BJ (cell line): ENCODE measurements at regions not wholly inside any gene's neighbourhood (a gene's known extent, or its start where the extent isn't known, plus 50 kb on each side); places are given as distances from the start of the nearest gene placed in this dataset.

ENCODE experiments used
- CTCF ChIA-PET: fragments of 350-600 bp; formaldehyde crosslinking; extraction: SDS; loops from one replicate; lab custom pipeline; 2021; ENCODE audit warnings: antibody characterized with exemption, inconsistent platforms; lab: Yijun Ruan, JAX
- POLR2A ChIA-PET: fragments of 300-600 bp; sonication (Branson Sonifier 250); formaldehyde crosslinking; extraction: SDS; loops from one replicate; lab custom pipeline; 2021; ENCODE audit warnings: antibody characterized with exemption; lab: Charles Lee
- DNase-seq: peaks from one replicate; pipeline ENCODE4 v3.0.0-alpha.2; 2011; ENCODE audit warnings: low read depth
- H3K27me3 ChIP-seq: 2 replicates; pipeline ENCODE4 v1.6.0; 2011; ENCODE audit warnings: low read length; ENCODE audit not compliant: control insufficient read depth, insufficient read depth
- H3K36me3 ChIP-seq: 2 replicates; pipeline ENCODE4 v1.5.1; 2011; ENCODE audit warnings: low read length; ENCODE audit not compliant: control insufficient read depth, insufficient read depth
- H3K4me3 ChIP-seq: 2 replicates; pipeline ENCODE4 v1.5.1; 2011; ENCODE audit warnings: low read depth, mild to moderate bottlenecking, control low read depth, low read length
- TF ChIP-seq, protein P1 (sequence below): IDR thresholded peaks from 2 replicates; pipeline ENCODE4 v1.5.1; 2011; ENCODE audit warnings: low read depth, mild to moderate bottlenecking, control low read depth, inconsistent platforms, low read length, moderate library complexity; ENCODE audit not compliant: insufficient read depth

GRCh38 chr6:40722553-40723258 lies 135.5 kb upstream of the LRFN2 start:
- POLR2A ChIA-PET = interaction anchor here (0.6 to 0.7 kb wide), 2 partner anchors 242 to 1016 kb away, joined by 3 to 8 read pairs; no protein-coding TSS in a partner anchor
- Histone ChIP-seq H3K4me3 (no peak overlapping the region), H3K27me3 (no peaks in the 10 kb centered on the region), H3K36me3 (no peaks in the 10 kb centered on the region)
- TF ChIP-seq, protein P1, sequence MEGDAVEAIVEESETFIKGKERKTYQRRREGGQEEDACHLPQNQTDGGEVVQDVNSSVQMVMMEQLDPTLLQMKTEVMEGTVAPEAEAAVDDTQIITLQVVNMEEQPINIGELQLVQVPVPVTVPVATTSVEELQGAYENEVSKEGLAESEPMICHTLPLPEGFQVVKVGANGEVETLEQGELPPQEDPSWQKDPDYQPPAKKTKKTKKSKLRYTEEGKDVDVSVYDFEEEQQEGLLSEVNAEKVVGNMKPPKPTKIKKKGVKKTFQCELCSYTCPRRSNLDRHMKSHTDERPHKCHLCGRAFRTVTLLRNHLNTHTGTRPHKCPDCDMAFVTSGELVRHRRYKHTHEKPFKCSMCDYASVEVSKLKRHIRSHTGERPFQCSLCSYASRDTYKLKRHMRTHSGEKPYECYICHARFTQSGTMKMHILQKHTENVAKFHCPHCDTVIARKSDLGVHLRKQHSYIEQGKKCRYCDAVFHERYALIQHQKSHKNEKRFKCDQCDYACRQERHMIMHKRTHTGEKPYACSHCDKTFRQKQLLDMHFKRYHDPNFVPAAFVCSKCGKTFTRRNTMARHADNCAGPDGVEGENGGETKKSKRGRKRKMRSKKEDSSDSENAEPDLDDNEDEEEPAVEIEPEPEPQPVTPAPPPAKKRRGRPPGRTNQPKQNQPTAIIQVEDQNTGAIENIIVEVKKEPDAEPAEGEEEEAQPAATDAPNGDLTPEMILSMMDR = no peak
- CTCF ChIA-PET = interaction anchor here (0.8 kb wide), 1 partner anchor 16 kb away, joined by 4 read pairs; no protein-coding TSS in a partner anchor
- no peak for DNase-seq

DNA sequence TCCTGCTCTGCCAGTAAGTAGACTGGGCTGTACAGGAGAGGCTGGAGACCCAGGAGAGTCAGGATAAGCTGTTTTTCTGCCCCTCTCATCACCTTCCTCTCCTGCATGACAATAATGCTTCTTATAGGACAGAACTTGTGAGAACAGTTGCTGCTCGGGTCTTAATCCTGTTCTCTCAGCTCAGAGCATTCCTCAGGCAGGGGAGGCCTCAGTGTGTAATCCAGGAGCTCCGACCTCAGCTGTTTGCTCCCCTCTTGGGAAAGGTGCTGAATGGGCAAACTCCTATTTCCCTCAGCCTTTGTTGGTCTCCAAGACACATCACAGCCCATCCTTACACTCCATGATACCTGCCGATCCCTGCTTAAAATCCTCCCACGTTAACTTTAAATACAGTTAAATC lies 134.9 kb upstream of the LRFN2 start:
- DNase-seq = no peak
- ChIA-PET CTCF (no interaction called here), POLR2A (interaction anchor here (0.6 kb wide), 2 partner anchors 241 to 255 kb away, joined by 3 to 8 read pairs; no protein-coding TSS in a partner anchor)
- TF ChIP-seq, protein P1 = no peak
- Histone ChIP-seq H3K27me3 (no peaks in the 10 kb centered on the region), H3K4me3 (no peak overlapping the region), H3K36me3 (no peaks in the 10 kb centered on the region)

GRCh38 chr6:40721271-40721952 lies 134.2 kb upstream of the LRFN2 start:
- no peaks in the 10 kb centered on the region for H3K27me3 ChIP-seq
- POLR2A ChIA-PET = interaction anchor here (0.6 kb wide), 1 partner anchor 256 kb away, joined by 3 read pairs; no protein-coding TSS in a partner anchor
- H3K4me3 ChIP-seq = no peak overlapping the region
- TF ChIP-seq, protein P1 = no peak
- no peak for DNase-seq
- H3K36me3 ChIP-seq = no peaks in the 10 kb centered on the region
- CTCF ChIA-PET = no interaction called here

GRCh38 chr6:40720375-40720748 lies 133.2 kb upstream of the LRFN2 start:
- CTCF ChIA-PET = interaction anchor here (0.6 to 1.0 kb wide), 2 partner anchors 18 to 270 kb away, joined by 3 read pairs; no protein-coding TSS in a partner anchor
- POLR2A ChIA-PET = no interaction called here
- Histone ChIP-seq H3K36me3 (no peaks in the 10 kb centered on the region), H3K27me3 (no peaks in the 10 kb centered on the region), H3K4me3 (no peak overlapping the region)
- DNase-seq = no peak
- TF ChIP-seq, protein P1 = no peak
